C1 segment of cervical spinal cord (tissue), 14 donors: ENCODE measurements at regions not wholly inside any gene's neighbourhood (a gene's known extent, or its start where the extent isn't known, plus 50 kb on each side); places are given as distances from the start of the nearest gene placed in this dataset.

Source experiments
- DNase-seq, 14 donors: peaks; one replicate each; lab custom pipeline; 2025; lab: John Stamatoyannopoulos, UW

GRCh38 chr5:124318661-124319060, 427.8 kb downstream of the ZNF608 start:
- DNase-seq, result no peak

GRCh38 chr5:124317451-124317850, 429.0 kb downstream of the ZNF608 start:
- DNase-seq, result no peak

GRCh38 chr5:124315741-124316415, 430.6 kb downstream of the ZNF608 start:
- no peak for DNase-seq

GRCh38 chr5:124310453-124310852, 436.0 kb downstream of the ZNF608 start:
- no peak for DNase-seq

- DNase-seq, result peak in 1 of 14 donors; percentile 5
These were observed 437.0 kb downstream of the ZNF608 start for GRCh38 chr5:124309241-124309980.

GRCh38 chr5:124303366-124303765, 443.1 kb downstream of the ZNF608 start:
- no peak for DNase-seq

GRCh38 chr5:124302533-124302932, 443.9 kb downstream of the ZNF608 start:
- DNase-seq, result no peak

- no peak for DNase-seq
These were observed 444.6 kb downstream of the ZNF608 start for GRCh38 chr5:124301850-124302249.

- no peak for DNase-seq
These were observed 445.4 kb downstream of the ZNF608 start for GRCh38 chr5:124300815-124301621.

GRCh38 chr5:124297826-124298225, 448.6 kb downstream of the ZNF608 start:
- DNase-seq, result no peak

GRCh38 chr5:124292322-124292855, 454.1 kb downstream of the ZNF608 start:
- no peak for DNase-seq

- DNase-seq, result peak in 6 of 14 donors; percentile 33 to 70 (median 49)
These were observed 456.7 kb downstream of the ZNF608 start for GRCh38 chr5:124289641-124290311.

GRCh38 chr5:124289130-124289529, 457.3 kb downstream of the ZNF608 start:
- peak in 11 of 14 donors; percentile 25 to 84 (median 64) for DNase-seq

GRCh38 chr5:124287813-124288212, 458.6 kb downstream of the ZNF608 start:
- DNase-seq, result no peak

GRCh38 chr5:124285733-124286132, 460.7 kb downstream of the ZNF608 start:
- DNase-seq, result no peak

GRCh38 chr5:124285071-124285470, 461.4 kb downstream of the ZNF608 start:
- no peak for DNase-seq

- DNase-seq, result no peak
These were observed 463.4 kb downstream of the ZNF608 start for GRCh38 chr5:124283031-124283430.

- DNase-seq, result no peak
These were observed 466.4 kb downstream of the ZNF608 start for GRCh38 chr5:124280079-124280478.

GRCh38 chr5:124279146-124279876, 467.1 kb downstream of the ZNF608 start:
- no peak for DNase-seq

GRCh38 chr5:124278636-124279035, 467.8 kb downstream of the ZNF608 start:
- no peak for DNase-seq
